NT2/D1 (cell line): ENCODE measurements at regions not wholly inside any gene's neighbourhood (a gene's known extent, or its start where the extent isn't known, plus 50 kb on each side); places are given as distances from the start of the nearest gene placed in this dataset.

Experiments used
- SUZ12 ChIP-seq: IDR thresholded peaks from 2 replicates; pipeline ENCODE4 v1.6.1; 2011; ENCODE audit not compliant: insufficient read length, insufficient read depth; ENCODE audit errors: extremely low read depth
- YY1 ChIP-seq: IDR thresholded peaks from 2 replicates; pipeline ENCODE4 v1.6.1; 2011; ENCODE audit not compliant: insufficient read length, insufficient read depth
- ZNF274 ChIP-seq: IDR thresholded peaks from 2 replicates; pipeline ENCODE4 v1.6.1; 2011; ENCODE audit warnings: mild to moderate bottlenecking, low read depth, low read length

GRCh38 chr20:20843982-20844381 lies 131.5 kb upstream of the RALGAPA2 start:
- no peak for TF ChIP-seq ZNF274
- TF ChIP-seq SUZ12 = no peak
- no peak for TF ChIP-seq YY1
